ENCODE measurements at regions not wholly inside any gene's neighbourhood (a gene's known extent, or its start where the extent isn't known, plus 50 kb on each side); places are given as distances from the start of the nearest gene placed in this dataset.

DNA sequence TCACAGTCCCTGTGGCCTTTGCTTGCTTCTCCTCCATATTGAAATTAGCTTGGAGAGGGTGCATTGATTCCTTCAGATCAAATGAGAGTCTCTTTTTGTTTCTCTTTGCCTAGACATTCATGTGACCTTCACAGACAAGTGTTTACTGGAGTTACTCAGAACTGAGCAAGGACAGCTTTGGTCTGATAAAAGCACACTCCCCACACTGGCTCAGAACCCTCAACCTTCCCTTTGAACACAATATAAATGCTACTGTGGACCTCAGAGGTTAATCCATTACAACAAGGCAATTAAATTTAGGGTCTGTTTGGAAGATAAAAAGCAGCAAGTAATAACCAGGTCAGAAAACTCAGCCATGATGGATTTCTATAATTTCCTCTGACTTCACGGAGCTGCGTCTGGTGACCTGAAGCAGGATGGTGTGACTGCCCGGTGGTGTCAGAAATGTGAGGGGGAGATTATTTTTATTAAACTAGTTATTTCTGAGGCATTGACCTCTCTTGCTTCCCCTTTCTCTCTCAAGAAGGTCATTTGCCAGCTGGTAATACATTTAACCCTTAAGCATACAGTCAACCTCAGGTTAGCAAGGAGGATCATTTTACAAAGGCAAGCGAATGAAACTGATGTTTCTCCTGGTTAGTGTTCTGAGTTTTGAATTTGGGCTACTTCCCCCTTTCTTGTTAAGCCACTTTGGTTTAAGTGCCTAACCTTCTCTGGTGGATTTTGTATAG, 208.2 kb downstream of the CLIC5 start:
- in situ Hi-C loops (cut with MboI; ENCODE audit: low sequenced_read_pairs) = no loop called here
- Histone ChIP-seq H3K4me3 (no peak overlapping the region), H3K4me1 (no peaks in the 10 kb centered on the region), H3K36me3 (replicated peaks) (no peaks in the 10 kb centered on the region), H3K27me3 (ENCODE audit: low read depth) (no peaks in the 10 kb centered on the region), H3K9me3 (0 out of 2 replicates have a peak, but pooled peaks cover 2% of the 10 kb centered on the region)
- no peak for DNase-seq (ENCODE audit: low spot score in 2 of 2)

DNA sequence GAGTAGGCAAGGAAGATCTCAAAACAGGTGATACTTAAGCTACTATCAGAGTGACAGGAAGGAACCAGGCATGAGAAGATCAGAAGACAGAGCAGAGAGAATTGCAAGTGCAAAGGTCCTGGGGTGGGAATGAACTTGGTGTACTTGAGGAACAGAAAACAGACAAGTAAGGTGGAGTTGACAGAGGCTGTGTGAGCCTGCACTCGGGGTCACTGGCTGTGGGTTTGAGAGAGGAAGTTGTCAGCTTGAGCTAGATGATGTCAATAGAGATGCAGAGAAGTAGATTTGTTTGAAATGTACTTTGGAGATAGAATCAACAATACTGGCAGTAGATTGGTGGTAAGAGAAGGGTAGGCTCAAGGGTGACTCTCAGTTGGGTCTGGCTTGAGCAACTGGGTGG, 209.5 kb downstream of the CLIC5 start:
- 0 out of 2 replicates have a peak, but pooled peaks cover 2% of the 10 kb centered on the region for H3K9me3 ChIP-seq
- no peak for DNase-seq (ENCODE audit: low spot score in 2 of 2)
- no peaks in the 10 kb centered on the region for H3K4me1 ChIP-seq
- in situ Hi-C loops (cut with MboI; ENCODE audit: low sequenced_read_pairs) = no loop called here
- H3K36me3 ChIP-seq (replicated peaks) = no peaks in the 10 kb centered on the region
- no peak overlapping the region for H3K4me3 ChIP-seq
- H3K27me3 ChIP-seq (ENCODE audit: low read depth) = no peaks in the 10 kb centered on the region

DNA sequence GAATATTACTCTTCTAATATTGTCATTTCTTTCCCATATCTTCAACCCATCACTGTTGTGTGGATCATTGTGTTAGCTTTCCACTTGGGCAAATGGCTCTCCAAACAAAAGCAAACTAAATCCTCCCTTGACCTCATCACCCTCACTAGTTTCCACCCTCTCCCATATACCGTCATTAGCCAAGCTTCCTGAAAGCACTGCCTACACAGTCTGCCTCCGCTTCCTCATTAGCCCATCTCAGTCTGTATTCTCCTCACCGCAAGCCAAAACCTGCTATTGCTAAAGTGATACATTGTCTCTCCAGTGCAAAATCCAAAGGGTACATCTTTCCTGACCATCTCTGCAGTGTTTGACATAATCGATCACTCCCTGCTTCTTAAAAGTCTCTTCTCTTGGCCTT, 212.6 kb downstream of the CLIC5 start:
- Histone ChIP-seq H3K36me3 (replicated peaks) (no peaks in the 10 kb centered on the region), H3K9me3 (0 out of 2 replicates have a peak, but pooled peaks cover 2% of the 10 kb centered on the region), H3K27me3 (ENCODE audit: low read depth) (no peaks in the 10 kb centered on the region), H3K4me3 (no peak overlapping the region), H3K4me1 (no peaks in the 10 kb centered on the region)
- in situ Hi-C loops (cut with MboI; ENCODE audit: low sequenced_read_pairs) = no loop called here
- no peak for DNase-seq (ENCODE audit: low spot score in 2 of 2)

DNA sequence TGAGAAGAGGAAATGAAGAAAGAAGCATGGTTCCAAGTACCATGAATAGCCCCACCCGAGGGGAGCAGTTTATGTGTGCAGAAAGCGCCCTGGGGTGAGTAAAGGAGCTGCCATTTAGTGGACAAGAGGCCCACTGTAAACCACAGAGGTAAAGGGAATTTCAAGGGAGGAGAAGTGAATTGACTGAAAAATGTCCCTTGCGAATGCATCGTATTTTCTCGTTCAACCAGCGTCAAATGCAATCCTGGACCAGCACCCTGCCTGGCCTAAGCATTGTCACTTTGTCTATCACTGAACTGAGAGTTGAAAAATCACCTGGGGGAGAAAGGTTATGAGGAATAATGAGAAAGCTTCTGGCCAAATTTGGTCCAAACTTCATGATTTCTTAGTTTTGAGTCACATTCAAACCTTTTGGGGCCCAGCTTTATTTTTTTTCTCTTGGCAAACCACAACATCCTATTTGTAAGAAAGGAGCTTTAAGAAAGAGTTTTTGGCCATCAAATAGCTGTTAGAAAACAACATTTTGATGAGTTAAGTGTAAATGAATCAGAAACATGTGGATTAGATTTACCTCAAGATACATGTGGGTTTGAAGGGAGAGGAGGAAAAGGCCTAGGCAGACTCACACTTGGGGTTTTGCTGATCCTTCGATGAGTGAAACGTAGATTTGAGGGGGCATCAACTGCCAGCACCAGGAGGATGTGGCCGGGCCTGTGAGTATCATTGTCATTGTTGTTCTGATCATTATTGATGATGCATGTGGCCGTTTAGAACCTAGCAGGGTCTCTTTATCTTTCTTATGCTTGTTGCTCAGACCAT, 214.0 kb downstream of the CLIC5 start:
- no peaks in the 10 kb centered on the region for H3K36me3 ChIP-seq (replicated peaks)
- H3K9me3 ChIP-seq = 0 out of 2 replicates have a peak, but pooled peaks cover 2% of the 10 kb centered on the region
- DNase-seq (ENCODE audit: low spot score in 2 of 2) = no peak
- no peaks in the 10 kb centered on the region for H3K27me3 ChIP-seq (ENCODE audit: low read depth)
- H3K4me1 ChIP-seq = no peaks in the 10 kb centered on the region
- in situ Hi-C loops (cut with MboI; ENCODE audit: low sequenced_read_pairs) = no loop called here
- H3K4me3 ChIP-seq = no peak overlapping the region

DNA sequence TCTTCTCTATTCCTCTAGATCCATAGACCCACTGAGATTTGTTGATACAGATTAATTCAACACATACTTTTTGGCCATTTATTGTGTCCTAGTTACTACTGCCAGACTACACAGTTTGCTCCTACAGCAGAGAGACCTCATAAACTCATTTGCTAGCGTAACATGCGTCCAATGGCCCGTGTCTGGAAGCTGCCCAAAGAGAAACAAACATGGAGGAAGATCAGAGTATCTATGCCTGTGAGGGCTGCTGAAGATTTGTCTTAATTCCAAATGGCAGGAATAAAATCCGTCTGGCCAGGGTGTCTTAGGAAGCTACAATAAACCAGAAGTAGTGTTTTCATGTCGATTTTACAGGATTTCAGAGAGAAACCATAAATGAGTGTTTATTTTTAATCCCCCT, 214.7 kb downstream of the CLIC5 start:
- in situ Hi-C loops (cut with MboI; ENCODE audit: low sequenced_read_pairs) = no loop called here
- H3K27me3 ChIP-seq (ENCODE audit: low read depth) = no peaks in the 10 kb centered on the region
- H3K36me3 ChIP-seq (replicated peaks) = no peaks in the 10 kb centered on the region
- H3K9me3 ChIP-seq = no peaks in the 10 kb centered on the region
- no peak for DNase-seq (ENCODE audit: low spot score in 2 of 2)
- H3K4me3 ChIP-seq = no peak overlapping the region
- no peaks in the 10 kb centered on the region for H3K4me1 ChIP-seq

DNA sequence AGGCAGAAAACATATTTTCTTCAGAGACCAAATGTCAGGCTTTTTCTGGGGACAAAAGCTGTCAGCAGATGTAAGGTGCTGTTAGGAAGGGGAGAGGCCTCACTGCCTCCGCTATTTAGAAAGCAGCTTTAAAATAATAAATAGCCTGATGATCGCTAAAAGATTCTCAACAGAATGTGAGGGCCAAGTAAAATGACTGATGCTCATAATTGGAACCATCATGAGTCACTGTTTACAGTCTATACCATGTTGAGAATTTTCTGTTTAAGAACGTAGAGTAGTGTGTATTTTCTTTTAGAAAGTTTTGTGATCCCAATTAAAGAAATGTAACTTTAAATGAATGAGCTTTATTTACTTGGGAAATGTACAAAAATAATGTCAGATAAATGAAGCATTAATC, 220.0 kb downstream of the CLIC5 start:
- Histone ChIP-seq H3K4me3 (no peak overlapping the region), H3K27me3 (ENCODE audit: low read depth) (peaks cover 3% of the 10 kb centered on the region; the same call in 1 of the 2 replicates), H3K36me3 (replicated peaks) (no peaks in the 10 kb centered on the region), H3K9me3 (no peaks in the 10 kb centered on the region), H3K4me1 (no peaks in the 10 kb centered on the region)
- in situ Hi-C loops (cut with MboI; ENCODE audit: low sequenced_read_pairs) = no loop called here
- DNase-seq (ENCODE audit: low spot score in 2 of 2) = no peak

DNA sequence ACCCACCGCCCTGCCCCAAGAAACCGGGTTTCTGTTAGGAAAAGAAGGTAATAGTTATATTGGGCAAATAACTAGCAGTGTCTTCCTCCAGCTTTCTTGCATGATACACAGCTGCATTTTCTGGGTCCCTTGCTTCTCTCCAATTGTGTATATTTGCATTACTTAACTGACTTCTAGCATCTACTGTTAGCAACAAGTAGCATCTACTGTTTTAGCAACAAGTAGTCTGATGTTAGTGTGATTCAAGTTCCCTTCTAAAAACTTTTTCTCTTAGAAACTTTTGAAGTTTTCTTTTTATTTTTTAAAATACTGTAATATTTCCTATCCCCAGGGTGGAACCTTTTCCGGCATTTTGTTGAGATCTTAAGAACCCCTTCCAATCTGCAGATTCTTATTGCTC, 221.2 kb downstream of the CLIC5 start:
- Histone ChIP-seq H3K4me3 (no peak overlapping the region), H3K27me3 (ENCODE audit: low read depth) (peaks cover 3% of the 10 kb centered on the region; the same call in 1 of the 2 replicates), H3K36me3 (replicated peaks) (no peaks in the 10 kb centered on the region), H3K4me1 (no peaks in the 10 kb centered on the region), H3K9me3 (no peaks in the 10 kb centered on the region)
- in situ Hi-C loops (cut with MboI; ENCODE audit: low sequenced_read_pairs) = no loop called here
- DNase-seq (ENCODE audit: low spot score in 2 of 2) = no peak

DNA sequence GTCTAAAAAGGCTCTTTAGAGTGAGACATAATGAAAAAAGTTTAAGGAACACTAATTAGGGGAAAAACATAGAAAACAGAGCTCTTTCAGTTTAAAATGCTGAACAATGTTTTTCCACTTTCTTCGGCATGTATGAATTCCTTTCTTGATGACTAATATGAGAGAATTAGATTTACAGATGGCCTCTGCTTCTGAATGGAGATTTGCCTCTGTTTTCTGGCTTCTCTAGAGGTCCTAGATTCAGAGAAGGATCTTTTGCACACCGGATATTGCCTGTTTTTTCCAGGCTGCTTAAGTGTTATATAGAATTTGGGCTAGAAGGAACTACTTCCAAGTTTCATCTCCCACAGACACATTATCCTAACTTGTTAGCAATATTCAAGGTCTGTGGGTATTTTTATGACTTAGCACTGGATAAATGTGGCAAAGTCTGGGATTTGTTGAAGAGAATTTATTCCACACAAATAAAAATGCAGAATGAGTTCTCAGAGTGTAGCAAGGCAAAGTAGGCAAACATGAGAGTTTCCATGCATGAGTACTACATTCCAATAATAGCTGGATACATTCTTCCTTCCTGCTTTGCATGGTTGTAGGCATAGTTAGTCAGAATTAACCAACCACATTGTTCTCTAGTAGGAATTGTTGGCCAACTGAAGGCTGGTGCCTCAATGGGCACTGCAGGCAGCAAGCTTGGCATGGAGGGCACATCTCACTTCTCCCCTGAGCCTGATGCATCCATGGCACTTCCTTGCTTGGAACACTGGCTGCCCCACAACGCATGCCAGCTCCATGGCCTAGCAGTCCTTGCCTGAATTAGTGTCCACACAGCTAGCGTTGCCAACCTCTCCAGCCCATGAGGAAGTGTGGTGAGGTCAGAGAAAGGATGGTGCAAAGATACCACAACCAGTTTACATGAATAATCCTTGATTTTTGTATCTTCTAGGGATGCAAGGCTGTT, 224.2 kb downstream of the CLIC5 start:
- Histone ChIP-seq H3K36me3 (replicated peaks) (no peaks in the 10 kb centered on the region), H3K4me1 (no peaks in the 10 kb centered on the region), H3K9me3 (no peaks in the 10 kb centered on the region), H3K27me3 (ENCODE audit: low read depth) (peaks cover 3% of the 10 kb centered on the region; the same call in 1 of the 2 replicates), H3K4me3 (no peak overlapping the region)
- in situ Hi-C loops (cut with MboI; ENCODE audit: low sequenced_read_pairs) = no loop called here
- no peak for DNase-seq (ENCODE audit: low spot score in 2 of 2)

DNA sequence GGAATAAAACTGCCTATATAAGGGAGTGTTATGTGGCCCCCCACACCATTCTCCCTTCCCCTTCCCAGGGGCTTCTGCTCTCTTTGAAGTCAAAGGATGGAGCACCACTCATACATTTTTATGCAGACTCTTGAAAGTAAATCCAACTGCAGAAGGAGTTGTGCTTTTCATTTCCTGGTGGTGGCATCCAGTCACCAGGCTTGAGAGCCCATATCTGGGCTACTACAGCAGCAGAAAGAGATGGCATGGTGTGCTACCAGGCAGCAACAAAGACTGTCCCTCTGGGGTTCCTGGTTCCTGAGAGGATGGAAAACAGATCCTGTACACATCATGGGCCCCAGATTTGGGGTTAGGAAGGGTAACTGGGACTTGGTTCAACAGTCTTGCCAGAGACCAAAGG, 226.4 kb downstream of the CLIC5 start:
- Histone ChIP-seq H3K4me1 (no peaks in the 10 kb centered on the region), H3K9me3 (no peaks in the 10 kb centered on the region), H3K36me3 (replicated peaks) (no peaks in the 10 kb centered on the region), H3K27me3 (ENCODE audit: low read depth) (no peaks in the 10 kb centered on the region), H3K4me3 (no peak overlapping the region)
- no peak for DNase-seq (ENCODE audit: low spot score in 2 of 2)
- in situ Hi-C loops (cut with MboI; ENCODE audit: low sequenced_read_pairs) = no loop called here

DNA sequence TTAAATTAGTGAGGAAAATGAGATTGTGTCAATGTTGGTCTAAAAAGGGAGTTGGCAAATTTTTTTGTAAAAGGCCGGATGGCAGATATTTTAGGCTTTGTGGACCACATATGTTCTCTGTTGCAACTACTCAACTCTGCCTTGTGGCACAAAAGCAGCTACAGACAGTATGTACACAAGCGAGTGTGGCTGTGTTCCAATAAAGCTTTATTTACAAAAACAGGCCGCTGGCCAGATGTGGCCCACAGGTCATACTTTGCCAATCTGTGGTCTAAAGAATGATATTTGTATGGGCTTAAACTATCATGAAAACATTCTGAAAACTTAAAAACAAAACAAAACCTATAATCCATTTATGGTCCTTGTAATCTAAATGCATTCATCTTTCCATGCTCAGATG, 228.3 kb downstream of the CLIC5 start:
- DNase-seq (ENCODE audit: low spot score in 2 of 2) = no peak
- no peaks in the 10 kb centered on the region for H3K9me3 ChIP-seq
- no peak overlapping the region for H3K4me3 ChIP-seq
- H3K27me3 ChIP-seq (ENCODE audit: low read depth) = no peaks in the 10 kb centered on the region
- H3K36me3 ChIP-seq (replicated peaks) = no peaks in the 10 kb centered on the region
- in situ Hi-C loops (cut with MboI; ENCODE audit: low sequenced_read_pairs) = no loop called here
- H3K4me1 ChIP-seq = no peaks in the 10 kb centered on the region

DNA sequence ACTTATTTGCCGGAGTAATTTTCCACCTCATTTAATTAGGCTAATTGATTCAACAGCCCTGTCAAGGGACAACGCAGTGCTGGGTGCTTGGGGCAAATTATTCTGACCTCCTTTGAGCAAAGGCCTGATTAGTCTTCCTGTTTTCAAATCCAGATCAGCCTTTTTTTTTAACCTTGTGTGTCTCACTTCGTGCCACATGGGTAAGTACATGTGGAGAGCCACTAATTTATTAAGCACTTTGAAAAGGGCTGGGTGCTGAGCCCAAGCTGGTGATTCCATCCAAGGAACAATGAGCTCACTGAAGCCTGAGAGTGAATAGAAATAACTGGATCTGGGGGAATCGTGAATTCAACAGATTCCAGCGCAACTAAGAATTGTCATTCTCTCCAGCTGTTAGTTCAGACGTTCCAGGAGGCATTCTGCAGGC, 229.3 kb downstream of the CLIC5 start:
- Histone ChIP-seq H3K27me3 (ENCODE audit: low read depth) (no peaks in the 10 kb centered on the region), H3K36me3 (replicated peaks) (no peaks in the 10 kb centered on the region), H3K4me1 (no peaks in the 10 kb centered on the region), H3K4me3 (no peak overlapping the region), H3K9me3 (no peaks in the 10 kb centered on the region)
- in situ Hi-C loops (cut with MboI; ENCODE audit: low sequenced_read_pairs) = no loop called here
- no peak for DNase-seq (ENCODE audit: low spot score in 2 of 2)

DNA sequence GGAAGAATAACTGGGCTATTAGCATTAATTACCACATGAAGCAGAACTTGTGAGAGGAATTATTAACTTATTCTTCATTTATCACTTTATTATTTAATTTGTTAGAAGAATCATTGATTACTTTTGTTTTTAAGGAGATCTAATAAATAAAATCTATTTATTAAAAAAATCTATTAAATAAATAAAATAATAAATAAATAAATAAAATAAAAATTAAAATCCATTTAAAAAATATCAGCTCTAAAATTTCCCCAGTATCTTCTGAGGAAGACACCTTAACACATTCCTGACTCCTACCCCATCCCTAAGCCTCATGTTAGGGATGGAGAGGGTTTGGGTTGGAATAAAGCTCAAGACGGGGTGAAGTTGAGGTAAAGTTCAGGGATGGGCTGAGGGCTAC, 231.4 kb downstream of the CLIC5 start:
- no peaks in the 10 kb centered on the region for H3K4me1 ChIP-seq

DNA sequence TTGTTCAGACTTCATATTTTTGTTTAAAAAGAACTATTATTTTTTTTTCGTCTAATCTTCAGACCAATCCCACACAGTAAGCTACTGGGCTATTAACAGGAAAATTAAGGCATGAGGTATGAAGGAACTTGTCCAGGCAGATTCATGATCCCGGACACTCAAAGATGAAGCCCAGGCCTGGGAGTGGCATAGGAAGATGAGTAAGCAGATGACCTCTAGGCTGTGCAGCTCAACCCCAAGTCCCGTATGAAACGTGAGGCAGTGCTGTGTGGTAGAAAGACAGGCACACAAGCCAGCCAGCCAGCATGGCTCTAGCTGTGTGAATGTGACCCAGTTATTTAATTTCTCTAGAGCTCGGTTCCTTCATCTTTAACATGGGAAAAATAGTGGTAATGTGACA, 231.9 kb downstream of the CLIC5 start:
- no peaks in the 10 kb centered on the region for H3K36me3 ChIP-seq (replicated peaks)
- no peaks in the 10 kb centered on the region for H3K9me3 ChIP-seq
- no peak for DNase-seq (ENCODE audit: low spot score in 2 of 2)
- in situ Hi-C loops (cut with MboI; ENCODE audit: low sequenced_read_pairs) = no loop called here
- H3K4me1 ChIP-seq = no peaks in the 10 kb centered on the region
- no peaks in the 10 kb centered on the region for H3K27me3 ChIP-seq (ENCODE audit: low read depth)
- H3K4me3 ChIP-seq = no peak overlapping the region

More for the DNA sequence above, 231.4 kb downstream of the CLIC5 start:
- no peaks in the 10 kb centered on the region for H3K9me3 ChIP-seq
- no peak overlapping the region for H3K4me3 ChIP-seq
- in situ Hi-C loops (cut with MboI; ENCODE audit: low sequenced_read_pairs) = no loop called here
- no peaks in the 10 kb centered on the region for H3K27me3 ChIP-seq (ENCODE audit: low read depth)
- DNase-seq (ENCODE audit: low spot score in 2 of 2) = no peak
- no peaks in the 10 kb centered on the region for H3K36me3 ChIP-seq (replicated peaks)
